Ovary (tissue), 7 donors: ENCODE measurements at regions not wholly inside any gene's neighbourhood (a gene's known extent, or its start where the extent isn't known, plus 50 kb on each side); places are given as distances from the start of the nearest gene placed in this dataset.

Experiments
- DNase-seq, 5 donors: peaks; one replicate each; pipeline ENCODE4 v3.0.0-alpha.2; 2019 to 2020
- H3K27ac ChIP-seq, 2 donors: fragments of 200-600 bp; one replicate each; pipeline versions ENCODE4 v1.5.1 to v1.8.0; 2019 to 2022
- H3K27me3 ChIP-seq: fragments of 200-600 bp; one replicate; pipeline ENCODE4 v1.8.0; 2022
- H3K36me3 ChIP-seq: fragments of 200-600 bp; sonication (generic); one replicate; pipeline ENCODE4 v1.5.1; 2019
- H3K4me1 ChIP-seq: one replicate; pipeline ENCODE4 v1.8.1; 2013; ENCODE audit warnings: mild to moderate bottlenecking, moderate library complexity; ENCODE audit not compliant: insufficient read depth
- H3K4me3 ChIP-seq: fragments of 200-600 bp; sonication (generic); one replicate; pipeline ENCODE4 v1.5.1; 2017
- H3K9me3 ChIP-seq, 2 donors: fragments of 200-600 bp in 1 of 2; sonication (generic) in 1 of 2; one replicate each; pipeline versions ENCODE4 v1.5.1 to v1.8.1; 2013 to 2019; ENCODE audit warnings: mild to moderate bottlenecking in 1 of 2, moderate library complexity in 1 of 2
- EP300 ChIP-seq: sonication (generic); formaldehyde crosslinking; IDR thresholded peaks from one replicate; pipeline ENCODE4 v1.6.1; 2017; ENCODE audit warnings: antibody characterized with exemption
- POLR2A ChIP-seq: fragments of 450-650 bp; IDR thresholded peaks from one replicate; pipeline ENCODE4 v1.6.1; 2017; ENCODE audit warnings: antibody characterized with exemption, mild to moderate bottlenecking, moderate library complexity
- WGBS, 3 donors: extraction: QIAGEN DNeasy Blood & Tissue Kit in 1 of 3; methylation state at CpG; one replicate each; pipeline versions ENCODE4 v1.1.5 to v1.1.7; 2013 to 2017; 5-methylcytosine and 5-hydroxymethylcytosine counted together
- intact Hi-C, 4 donors: fragments of 100-400 bp; cut with DNase I; formaldehyde crosslinking; loops; one replicate each; pipeline versions ENCODE4 v1.11.0 to v1.15.1; 2022 to 2023
- TF ChIP-seq, protein P1 (sequence below), 3 donors: fragments of 450-650 bp in 2 of 3; fragments of 200-600 bp in 1 of 3; IDR thresholded peaks; one replicate each; pipeline versions ENCODE4 v1.5.1 to v1.8.0; 2016 to 2022; ENCODE audit warnings: antibody characterized with exemption in 3 of 3, mild to moderate bottlenecking in 1 of 3
- donor health status: DM: no; HTN: no; CAD: no; lungs with moderate emphysema.
- donor health status: DM: no; HTN: no; CAD: no.
- donor health status: Bipolar disorder and iron deficiency.
- donor health status: DM: no; HTN: no; CAD: no.
- donor health status: DM: yes; HTN: yes; CAD: no.

DNA sequence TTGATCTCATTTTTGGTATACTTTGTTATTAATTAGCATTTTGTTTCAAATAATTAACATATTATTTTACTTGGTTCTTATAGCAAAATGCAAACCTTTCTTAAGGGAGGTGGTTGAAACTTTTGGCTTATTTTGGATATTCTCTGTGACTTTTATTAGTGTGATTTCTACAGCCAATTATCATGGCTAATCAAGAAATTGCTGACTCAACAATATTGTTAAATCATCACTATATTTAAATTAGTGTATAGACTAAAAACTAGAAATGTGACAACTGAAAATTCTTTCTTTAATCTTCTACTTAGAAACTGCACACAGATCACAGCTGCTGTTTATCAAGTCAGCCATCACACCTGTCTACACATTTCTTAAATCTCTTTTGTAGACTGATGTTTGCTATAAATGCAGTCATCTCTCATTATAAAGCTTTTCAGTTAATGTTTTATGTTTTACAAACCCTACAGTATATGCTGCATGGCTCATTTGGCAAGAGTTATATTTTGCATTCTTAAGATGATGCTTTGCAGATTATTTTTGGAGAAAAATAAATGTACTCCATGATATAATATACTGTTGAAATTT lies 389.8 kb upstream of the PCDH10 start:
- TF ChIP-seq, protein P1, sequence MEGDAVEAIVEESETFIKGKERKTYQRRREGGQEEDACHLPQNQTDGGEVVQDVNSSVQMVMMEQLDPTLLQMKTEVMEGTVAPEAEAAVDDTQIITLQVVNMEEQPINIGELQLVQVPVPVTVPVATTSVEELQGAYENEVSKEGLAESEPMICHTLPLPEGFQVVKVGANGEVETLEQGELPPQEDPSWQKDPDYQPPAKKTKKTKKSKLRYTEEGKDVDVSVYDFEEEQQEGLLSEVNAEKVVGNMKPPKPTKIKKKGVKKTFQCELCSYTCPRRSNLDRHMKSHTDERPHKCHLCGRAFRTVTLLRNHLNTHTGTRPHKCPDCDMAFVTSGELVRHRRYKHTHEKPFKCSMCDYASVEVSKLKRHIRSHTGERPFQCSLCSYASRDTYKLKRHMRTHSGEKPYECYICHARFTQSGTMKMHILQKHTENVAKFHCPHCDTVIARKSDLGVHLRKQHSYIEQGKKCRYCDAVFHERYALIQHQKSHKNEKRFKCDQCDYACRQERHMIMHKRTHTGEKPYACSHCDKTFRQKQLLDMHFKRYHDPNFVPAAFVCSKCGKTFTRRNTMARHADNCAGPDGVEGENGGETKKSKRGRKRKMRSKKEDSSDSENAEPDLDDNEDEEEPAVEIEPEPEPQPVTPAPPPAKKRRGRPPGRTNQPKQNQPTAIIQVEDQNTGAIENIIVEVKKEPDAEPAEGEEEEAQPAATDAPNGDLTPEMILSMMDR (IDR thresholded peaks at IDR 0.05), result no peak
- TF ChIP-seq EP300 (no peak), POLR2A (no peak)

DNA sequence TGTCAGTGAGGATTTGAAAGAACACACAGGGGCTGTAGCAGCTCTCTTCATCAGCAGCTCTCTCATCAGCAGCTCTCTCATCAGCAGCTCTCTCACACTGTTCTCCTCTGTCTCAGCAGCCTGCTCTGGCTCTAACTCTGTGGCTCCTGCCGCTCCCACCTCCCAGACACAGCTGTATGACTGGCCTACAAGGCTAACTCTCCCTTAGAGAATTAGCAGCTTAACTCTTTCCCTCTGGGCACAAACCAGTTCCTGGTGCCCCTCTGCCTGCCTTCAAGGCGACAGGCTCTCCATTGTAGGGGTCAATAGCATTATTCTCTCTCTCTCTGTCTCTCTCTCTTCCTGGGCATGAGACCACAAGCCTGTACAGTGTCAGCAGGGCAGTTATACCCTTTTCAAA lies 385.6 kb upstream of the PCDH10 start:
- WGBS, 3 donors, result 69 to 78% (median 70%) methylated on average over 2 of the region's 2 CpGs
- H3K27ac ChIP-seq, result no peak overlapping the region
- H3K4me3 ChIP-seq, result no peak overlapping the region
- intact Hi-C loops, result no loop called here
- no peaks in the 10 kb centered on the region for H3K4me1 ChIP-seq
- no peaks in the 10 kb centered on the region for H3K27me3 ChIP-seq
- H3K36me3 ChIP-seq, result no peaks in the 10 kb centered on the region
- H3K9me3 ChIP-seq, result no peaks in the 10 kb centered on the region
- no peak for DNase-seq
- TF ChIP-seq POLR2A, result no peak
- TF ChIP-seq, protein P1 (IDR thresholded peaks at IDR 0.05), result no peak
- TF ChIP-seq EP300, result no peak

More for the DNA sequence above, 389.8 kb upstream of the PCDH10 start:
- no peak overlapping the region for H3K4me3 ChIP-seq
- H3K36me3 ChIP-seq, result no peaks in the 10 kb centered on the region
- no peak overlapping the region for H3K27ac ChIP-seq
- H3K9me3 ChIP-seq, result no peaks in the 10 kb centered on the region
- H3K27me3 ChIP-seq, result no peaks in the 10 kb centered on the region
- H3K4me1 ChIP-seq, result no peaks in the 10 kb centered on the region
- intact Hi-C loops, result no loop called here
- no peak for DNase-seq

DNA sequence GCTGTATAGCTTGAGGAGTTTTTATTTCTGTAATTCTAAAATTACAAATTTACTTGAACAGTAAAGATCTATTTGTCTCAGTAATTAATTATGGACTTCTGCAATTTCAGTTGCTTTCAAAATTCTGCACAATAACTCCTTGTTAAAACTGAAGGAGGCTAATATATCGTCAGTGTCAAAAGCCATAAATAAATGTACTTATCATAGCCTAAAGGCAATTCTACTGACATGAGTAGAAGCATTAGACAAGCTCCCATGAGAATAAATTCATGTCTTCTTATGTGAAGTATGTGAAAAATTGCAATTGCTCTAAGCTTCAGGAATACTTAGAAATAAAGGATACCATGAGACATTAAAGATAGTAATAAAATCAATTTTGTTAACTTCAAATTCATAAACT lies 381.2 kb upstream of the PCDH10 start:
- Histone ChIP-seq H3K4me3 (no peak overlapping the region), H3K4me1 (no peaks in the 10 kb centered on the region), H3K27me3 (no peaks in the 10 kb centered on the region), H3K27ac (no peak overlapping the region), H3K9me3 (no peaks in the 10 kb centered on the region), H3K36me3 (no peaks in the 10 kb centered on the region)
- no peak for TF ChIP-seq EP300
- no peak for TF ChIP-seq POLR2A
- TF ChIP-seq, protein P1 (IDR thresholded peaks at IDR 0.05), result no peak
- intact Hi-C loops, result no loop called here
- 35 to 52% (median 39%) methylated on average over 1 of the region's 1 CpG for WGBS, 3 donors
- no peak for DNase-seq

DNA sequence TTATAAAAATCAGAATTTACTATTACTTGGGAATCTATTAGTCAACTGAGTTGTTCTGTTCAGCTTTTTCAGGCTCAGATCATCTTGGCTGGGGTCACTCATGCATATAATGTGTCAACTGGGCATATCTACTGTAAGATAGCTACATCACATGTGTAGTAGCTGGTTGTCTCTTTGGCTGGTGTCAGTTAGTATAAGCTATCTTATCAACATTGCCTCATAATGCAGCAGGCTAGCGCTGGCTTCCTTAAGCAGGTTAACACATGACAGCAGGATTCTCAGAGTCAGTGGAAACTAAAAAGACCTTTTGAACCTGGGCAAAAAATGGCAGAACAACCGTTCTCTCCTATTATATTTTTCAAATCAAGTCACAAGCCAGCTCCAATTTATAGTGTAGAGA lies 378.3 kb upstream of the PCDH10 start:
- no peaks in the 10 kb centered on the region for H3K27me3 ChIP-seq
- DNase-seq, result no peak
- 60 to 67% (median 65%) methylated on average over 2 of the region's 2 CpGs for WGBS, 3 donors
- TF ChIP-seq POLR2A, result no peak
- no peaks in the 10 kb centered on the region for H3K4me1 ChIP-seq
- no peak overlapping the region for H3K27ac ChIP-seq
- no peak overlapping the region for H3K4me3 ChIP-seq
- H3K36me3 ChIP-seq, result no peaks in the 10 kb centered on the region
- no peaks in the 10 kb centered on the region for H3K9me3 ChIP-seq
- intact Hi-C loops, result no loop called here

DNA sequence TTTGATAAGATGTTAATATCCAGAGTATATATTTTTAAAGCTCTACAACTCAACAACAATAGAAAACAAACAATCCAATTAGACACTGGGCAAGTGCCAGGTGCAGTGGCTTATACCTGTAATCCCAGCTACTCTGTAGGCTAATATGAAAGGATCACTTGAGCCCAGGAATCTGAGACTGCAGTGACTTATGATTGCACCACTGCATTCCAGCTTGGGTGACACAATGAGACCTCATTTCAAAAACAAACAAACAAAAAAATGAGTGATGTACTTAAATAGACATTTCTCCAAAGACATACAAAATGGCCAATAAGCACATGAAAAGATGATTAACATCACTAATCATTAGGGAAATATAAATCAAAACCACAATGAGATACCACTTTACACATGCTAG lies 356.8 kb upstream of the PCDH10 start:
- Histone ChIP-seq H3K36me3 (no peaks in the 10 kb centered on the region), H3K9me3 (no peaks in the 10 kb centered on the region), H3K4me1 (no peaks in the 10 kb centered on the region), H3K4me3 (no peak overlapping the region), H3K27ac (no peak overlapping the region), H3K27me3 (no peaks in the 10 kb centered on the region)
- TF ChIP-seq, protein P1 (IDR thresholded peaks at IDR 0.05), result no peak
- intact Hi-C loops, result no loop called here
- DNase-seq, result no peak
